Activated CD8-positive, alpha-beta T cell treated with anti-CD3 and anti-CD28 coated beads for 36 hours (primary cell): ENCODE measurements at regions not wholly inside any gene's neighbourhood (a gene's known extent, or its start where the extent isn't known, plus 50 kb on each side); places are given as distances from the start of the nearest gene placed in this dataset.

Experiments used
- ATAC-seq: fragments of 200-7000 bp; cut with Tn5 transposase; one replicate; pipeline ENCODE4 v1.10.0; 2021; ENCODE audit warnings: mild to moderate bottlenecking, moderate library complexity
- CTCF ChIA-PET: fragments of 350-600 bp; sonication (Branson Sonifier 250); formaldehyde crosslinking; loops from one replicate; lab custom pipeline; 2021; ENCODE audit warnings: antibody characterized with exemption; lab: Charles Lee
- POLR2A ChIA-PET: fragments of 350-600 bp; sonication (Branson Sonifier 250); formaldehyde crosslinking; loops from one replicate; lab custom pipeline; 2021; ENCODE audit warnings: antibody characterized with exemption; lab: Charles Lee
- DNase-seq: peaks from one replicate; pipeline ENCODE4 v3.0.0-alpha.2; 2020
- H3K27ac Mint-ChIP-seq: one replicate; pipeline ENCODE4 v1.8.0; 2021; ENCODE audit warnings: mild to moderate bottlenecking, mixed read lengths
- H3K27me3 Mint-ChIP-seq: one replicate; pipeline ENCODE4 v1.8.0; 2021; ENCODE audit warnings: mixed read lengths
- H3K36me3 Mint-ChIP-seq: one replicate; pipeline ENCODE4 v1.8.0; 2021; ENCODE audit warnings: low read depth, mixed read lengths
- H3K4me1 Mint-ChIP-seq: one replicate; pipeline ENCODE4 v1.8.0; 2021; ENCODE audit warnings: low read depth, mixed read lengths
- H3K4me3 Mint-ChIP-seq: one replicate; pipeline ENCODE4 v1.8.0; 2021; ENCODE audit warnings: mild to moderate bottlenecking, moderate library complexity, mixed read lengths
- H3K9me3 Mint-ChIP-seq: one replicate; pipeline ENCODE4 v1.8.0; 2021; ENCODE audit warnings: mixed read lengths
- intact Hi-C: fragments of 100-400 bp; cut with micrococcal nuclease; formaldehyde crosslinking; loops from one replicate; pipeline ENCODE4 v1.10.0; 2022
- TF ChIP-seq, protein P1 (sequence below): fragments of 200-600 bp; IDR thresholded peaks from one replicate; pipeline ENCODE4 v1.8.0; 2022; ENCODE audit warnings: antibody characterized with exemption, mild to moderate bottlenecking

DNA sequence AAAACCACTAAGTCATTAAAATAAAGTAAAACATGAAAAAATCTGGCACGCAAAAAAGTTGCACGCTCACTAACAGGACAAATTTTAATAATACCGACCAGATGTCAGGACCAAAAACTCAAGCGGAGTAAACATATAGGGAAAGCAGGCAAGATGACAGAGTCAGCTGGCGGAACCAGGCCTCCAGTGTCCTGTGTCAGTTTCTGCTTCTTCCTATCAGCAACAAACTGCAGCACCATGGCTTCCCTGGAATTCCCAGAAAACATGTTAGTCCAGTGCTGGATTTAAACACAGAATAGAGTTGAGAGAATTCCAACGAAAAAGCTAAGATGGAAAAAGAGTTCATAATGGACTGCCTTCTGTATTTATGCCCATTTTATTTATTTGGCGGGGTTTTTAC, 169.1 kb upstream of the ARHGEF26 start:
- Mint-ChIP-seq H3K27me3 (peaks cover 3% of the 10 kb centered on the region), H3K9me3 (no peaks in the 10 kb centered on the region), H3K27ac (no peak overlapping the region), H3K4me1 (no peaks in the 10 kb centered on the region), H3K36me3 (no peaks in the 10 kb centered on the region), H3K4me3 (no peak overlapping the region)
- ATAC-seq = no peak
- intact Hi-C loops = no loop called here
- POLR2A ChIA-PET = no interaction called here
- no peak for DNase-seq
- TF ChIP-seq, protein P1, sequence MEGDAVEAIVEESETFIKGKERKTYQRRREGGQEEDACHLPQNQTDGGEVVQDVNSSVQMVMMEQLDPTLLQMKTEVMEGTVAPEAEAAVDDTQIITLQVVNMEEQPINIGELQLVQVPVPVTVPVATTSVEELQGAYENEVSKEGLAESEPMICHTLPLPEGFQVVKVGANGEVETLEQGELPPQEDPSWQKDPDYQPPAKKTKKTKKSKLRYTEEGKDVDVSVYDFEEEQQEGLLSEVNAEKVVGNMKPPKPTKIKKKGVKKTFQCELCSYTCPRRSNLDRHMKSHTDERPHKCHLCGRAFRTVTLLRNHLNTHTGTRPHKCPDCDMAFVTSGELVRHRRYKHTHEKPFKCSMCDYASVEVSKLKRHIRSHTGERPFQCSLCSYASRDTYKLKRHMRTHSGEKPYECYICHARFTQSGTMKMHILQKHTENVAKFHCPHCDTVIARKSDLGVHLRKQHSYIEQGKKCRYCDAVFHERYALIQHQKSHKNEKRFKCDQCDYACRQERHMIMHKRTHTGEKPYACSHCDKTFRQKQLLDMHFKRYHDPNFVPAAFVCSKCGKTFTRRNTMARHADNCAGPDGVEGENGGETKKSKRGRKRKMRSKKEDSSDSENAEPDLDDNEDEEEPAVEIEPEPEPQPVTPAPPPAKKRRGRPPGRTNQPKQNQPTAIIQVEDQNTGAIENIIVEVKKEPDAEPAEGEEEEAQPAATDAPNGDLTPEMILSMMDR = no peak
- CTCF ChIA-PET = no interaction called here

DNA sequence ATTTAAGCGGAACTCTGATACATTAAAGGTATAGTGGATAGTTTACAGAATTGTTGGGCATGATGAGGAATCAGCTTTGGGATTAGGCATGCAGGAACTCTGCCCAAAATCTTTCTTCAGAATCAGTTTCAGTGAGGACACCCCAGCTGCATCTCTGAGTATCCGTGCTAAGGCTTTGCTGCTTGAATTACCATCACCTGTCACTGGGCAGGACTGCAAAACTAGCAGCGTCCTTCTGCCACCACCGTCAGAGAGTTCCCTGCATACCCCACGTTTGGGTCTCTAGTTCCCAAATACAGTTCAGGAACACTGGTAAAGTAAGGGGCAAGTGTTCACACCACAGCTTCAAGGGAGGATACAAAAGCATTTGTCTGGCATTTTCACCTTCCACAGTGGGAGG, 164.6 kb upstream of the ARHGEF26 start:
- no peaks in the 10 kb centered on the region for H3K9me3 Mint-ChIP-seq
- CTCF ChIA-PET = no interaction called here
- no peaks in the 10 kb centered on the region for H3K36me3 Mint-ChIP-seq
- ATAC-seq (no peak), DNase-seq (no peak)
- intact Hi-C loops = no loop called here
- TF ChIP-seq, protein P1 = no peak
- no peak overlapping the region for H3K4me3 Mint-ChIP-seq
- POLR2A ChIA-PET = no interaction called here
- H3K4me1 Mint-ChIP-seq = no peaks in the 10 kb centered on the region
- H3K27ac Mint-ChIP-seq = no peak overlapping the region
- peaks cover 2% of the 10 kb centered on the region for H3K27me3 Mint-ChIP-seq

DNA sequence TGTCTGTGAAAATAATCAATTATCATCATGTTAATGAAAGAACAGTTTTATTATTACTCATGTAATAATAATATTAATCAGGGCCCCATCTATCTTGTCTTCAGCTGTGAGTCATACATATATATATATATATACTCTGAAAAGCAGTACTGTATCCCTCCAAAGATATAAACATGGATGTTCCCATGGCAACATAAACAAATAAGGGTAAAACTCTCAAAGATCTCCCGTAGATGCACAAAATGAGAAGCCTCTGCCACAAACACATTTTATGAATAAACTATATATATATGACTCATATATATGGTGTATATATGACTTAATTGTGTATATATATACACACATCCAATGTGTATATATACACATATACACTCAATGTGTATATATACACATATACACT, 163.8 kb upstream of the ARHGEF26 start:
- no peak for DNase-seq
- ATAC-seq = no peak
- TF ChIP-seq, protein P1 = no peak
- CTCF ChIA-PET = no interaction called here
- POLR2A ChIA-PET = no interaction called here
- Mint-ChIP-seq H3K27ac (no peak overlapping the region), H3K36me3 (no peaks in the 10 kb centered on the region), H3K27me3 (peaks cover 2% of the 10 kb centered on the region), H3K4me3 (no peak overlapping the region), H3K4me1 (no peaks in the 10 kb centered on the region), H3K9me3 (no peaks in the 10 kb centered on the region)
- intact Hi-C loops = no loop called here

DNA sequence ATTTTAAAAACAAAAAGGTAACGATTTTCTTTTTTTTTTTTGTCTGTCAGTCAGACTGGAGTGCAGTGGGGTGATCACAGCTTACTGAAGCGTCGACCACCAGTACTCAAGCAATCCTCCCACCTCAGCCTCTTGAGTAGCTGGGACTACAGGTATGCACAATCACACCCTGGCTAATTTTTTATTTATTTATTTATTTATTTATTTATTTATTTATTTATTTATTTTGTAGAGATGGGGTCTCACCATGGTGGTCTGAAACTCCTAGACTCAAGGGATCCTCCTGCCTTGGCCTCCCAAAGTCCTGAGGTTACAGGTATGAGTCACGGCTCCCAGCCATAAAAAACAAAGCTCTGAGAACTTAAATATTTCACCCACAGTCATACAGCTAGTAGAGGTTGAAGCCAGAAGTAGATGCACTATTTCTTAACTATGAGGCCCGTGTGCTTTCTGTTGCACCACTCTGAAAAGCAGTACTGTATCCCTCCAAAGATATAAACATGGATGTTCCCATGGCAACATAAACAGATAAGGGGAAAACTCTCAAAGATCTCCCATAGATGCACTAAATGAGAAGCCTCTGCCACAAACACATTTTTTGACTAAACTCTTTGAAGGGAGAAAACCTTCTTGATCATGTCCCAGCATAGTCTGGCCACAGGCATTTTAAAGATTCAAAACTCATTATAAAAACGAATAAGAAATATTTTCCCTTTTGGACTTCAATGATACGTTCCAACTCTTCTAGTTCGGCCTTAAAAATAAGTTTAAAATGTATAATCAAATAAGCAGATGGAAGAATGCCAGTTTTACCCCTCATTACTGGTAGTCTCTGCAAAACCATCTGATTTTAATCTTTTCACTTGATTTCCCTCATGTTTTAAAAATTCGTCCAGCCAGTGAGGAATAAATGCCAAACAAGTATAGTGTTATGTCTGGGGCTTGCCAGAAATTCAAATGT, 162.3 kb upstream of the ARHGEF26 start:
- Mint-ChIP-seq H3K4me3 (no peak overlapping the region), H3K4me1 (no peaks in the 10 kb centered on the region), H3K27ac (no peak overlapping the region), H3K9me3 (no peaks in the 10 kb centered on the region), H3K36me3 (no peaks in the 10 kb centered on the region), H3K27me3 (peaks cover 2% of the 10 kb centered on the region)
- intact Hi-C loops = no loop called here
- CTCF ChIA-PET = interaction anchor here (1.4 to 2.1 kb wide), 2 partner anchors 12 kb away, joined by 3 to 5 read pairs; no protein-coding TSS in a partner anchor
- DNase-seq (no peak), ATAC-seq (no peak)
- POLR2A ChIA-PET = no interaction called here
- TF ChIP-seq, protein P1 = no peak

DNA sequence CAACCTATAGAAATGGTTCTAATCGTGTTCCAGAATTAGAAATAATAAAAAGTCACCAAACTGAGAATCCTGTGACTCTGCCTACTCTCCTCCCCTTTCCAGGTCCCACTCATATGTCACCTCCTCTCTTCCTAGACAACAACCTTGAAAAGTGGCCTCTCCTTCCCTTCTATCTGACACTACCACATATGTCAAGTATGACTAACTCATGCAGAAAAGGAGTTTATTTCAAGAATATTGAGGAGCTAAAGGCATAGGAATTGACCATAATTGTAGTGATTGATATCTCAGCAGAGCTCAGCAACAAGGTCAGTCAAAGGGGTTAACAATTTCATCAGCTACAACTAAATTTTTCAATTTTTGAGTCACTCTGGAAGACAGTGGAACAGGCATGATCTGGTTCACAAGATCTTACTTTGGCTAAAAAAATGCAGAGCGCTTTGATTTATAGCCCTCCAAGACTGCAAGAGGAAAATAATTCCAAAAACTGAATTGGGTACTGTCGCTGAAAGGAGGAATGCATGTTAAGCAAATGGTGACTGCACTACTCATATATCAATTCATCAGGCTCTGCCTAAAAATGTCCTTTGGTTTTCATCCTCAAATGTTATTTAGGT, 160.6 kb upstream of the ARHGEF26 start:
- Mint-ChIP-seq H3K9me3 (no peaks in the 10 kb centered on the region), H3K36me3 (no peaks in the 10 kb centered on the region), H3K4me3 (no peak overlapping the region), H3K4me1 (no peaks in the 10 kb centered on the region), H3K27ac (no peak overlapping the region), H3K27me3 (peaks cover 3% of the 10 kb centered on the region)
- DNase-seq = no peak
- ChIA-PET POLR2A (no interaction called here), CTCF (interaction anchor here (2.1 kb wide), 1 partner anchor 10 kb away, joined by 5 read pairs; no protein-coding TSS in a partner anchor)
- intact Hi-C loops = no loop called here
- TF ChIP-seq, protein P1 = no peak
- ATAC-seq = no peak
